Sigmoid colon (tissue), 6 donors: ENCODE measurements at regions not wholly inside any gene's neighbourhood (a gene's known extent, or its start where the extent isn't known, plus 50 kb on each side); places are given as distances from the start of the nearest gene placed in this dataset.

Experiments used
- DNase-seq: peaks from one replicate; pipeline ENCODE4 v3.0.0-alpha.2; 2019
- H3K27ac ChIP-seq, 4 donors: fragments of 200-600 bp; sonication (generic); one replicate each; pipeline ENCODE4 v1.5.1; 2016 to 2019; ENCODE audit warnings: mild to moderate bottlenecking in 1 of 4
- H3K27me3 ChIP-seq, 3 donors: fragments of 200-600 bp; sonication (generic); one replicate each; pipeline ENCODE4 v1.5.1; 2019; ENCODE audit warnings: mild to moderate bottlenecking in 1 of 3
- H3K36me3 ChIP-seq, 4 donors: fragments of 200-600 bp; sonication (generic); one replicate each; pipeline ENCODE4 v1.5.1; 2016 to 2019
- H3K4me1 ChIP-seq, 4 donors: fragments of 200-600 bp; sonication (generic); one replicate each; pipeline ENCODE4 v1.5.1; 2017 to 2019
- H3K4me3 ChIP-seq, 4 donors: fragments of 200-600 bp; sonication (generic); one replicate each; pipeline ENCODE4 v1.5.1; 2017 to 2019; ENCODE audit warnings: mild to moderate bottlenecking in 2 of 4, moderate library complexity in 1 of 4
- H3K9me3 ChIP-seq, 4 donors: fragments of 200-600 bp in 3 of 4; sonication (generic) in 3 of 4; one replicate each; pipeline versions ENCODE4 v1.5.1 to v1.6.1; 2013 to 2019
- EP300 ChIP-seq, 4 donors: sonication (generic); formaldehyde crosslinking; IDR thresholded peaks; one replicate each; pipeline ENCODE4 v1.6.1; 2017; ENCODE audit warnings: antibody characterized with exemption in 4 of 4
- POLR2A ChIP-seq, 2 donors: fragments of 450-650 bp; IDR thresholded peaks; one replicate each; pipeline ENCODE4 v1.6.1; 2016; ENCODE audit warnings: antibody characterized with exemption in 2 of 2, mild to moderate bottlenecking in 2 of 2, moderate library complexity in 2 of 2
- POLR2AphosphoS5 ChIP-seq, 4 donors: sonication (generic); formaldehyde crosslinking; IDR thresholded peaks; one replicate each; pipeline ENCODE4 v1.6.1; 2017; ENCODE audit warnings: antibody characterized with exemption in 4 of 4
- WGBS, 2 donors: extraction: QIAGEN DNeasy Blood & Tissue Kit; methylation state at CpG; one replicate each; pipeline ENCODE4 v1.1.7; 2013; 5-methylcytosine and 5-hydroxymethylcytosine counted together
- intact Hi-C: fragments of 100-400 bp; cut with DNase I; formaldehyde crosslinking; loops from one replicate; pipeline ENCODE4 v1.15.1; 2023
- TF ChIP-seq, protein P1 (sequence below), 4 experiments: fragments of 450-650 bp in 3 of 4; fragments of 200-600 bp in 1 of 4; IDR thresholded peaks; one replicate each; pipeline ENCODE4 v1.5.1; 2016 to 2019; ENCODE audit warnings: antibody characterized with exemption in 4 of 4, mild to moderate bottlenecking in 3 of 4, moderate library complexity in 2 of 4
- donor health status: healthy with polysubstance abuse.
- donor health status: healthy.

DNA sequence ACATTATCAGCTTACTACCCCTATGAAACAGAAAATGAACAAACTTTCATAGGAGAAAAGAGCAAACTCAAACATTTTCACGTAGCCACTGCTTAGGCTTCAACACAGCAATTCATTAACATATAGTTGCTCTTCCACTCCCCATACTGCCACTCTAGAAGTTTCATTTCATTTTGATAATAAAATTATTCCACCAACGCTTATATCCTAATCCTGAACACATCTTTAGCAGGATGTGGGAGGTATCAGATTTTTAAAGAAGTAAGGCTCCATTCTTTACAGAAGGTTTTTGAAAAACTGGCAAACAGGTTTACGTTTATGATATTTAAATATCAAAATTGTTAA, 77.5 kb upstream of the ANK3 start:
- Histone ChIP-seq H3K27ac (no peak overlapping the region), H3K9me3 (no peaks in the 10 kb centered on the region), H3K36me3 (no peaks in the 10 kb centered on the region), H3K4me1 (peaks cover 0 to 4% (median 2%) of the 10 kb centered on the region in 4 donors), H3K27me3 (no peaks in the 10 kb centered on the region), H3K4me3 (no peak overlapping the region)
- TF ChIP-seq POLR2AphosphoS5 (IDR thresholded peaks at IDR 0.05) (no peak), EP300 (IDR thresholded peaks at IDR 0.05) (no peak), POLR2A (IDR thresholded peaks at IDR 0.05) (no peak)
- TF ChIP-seq, protein P1, sequence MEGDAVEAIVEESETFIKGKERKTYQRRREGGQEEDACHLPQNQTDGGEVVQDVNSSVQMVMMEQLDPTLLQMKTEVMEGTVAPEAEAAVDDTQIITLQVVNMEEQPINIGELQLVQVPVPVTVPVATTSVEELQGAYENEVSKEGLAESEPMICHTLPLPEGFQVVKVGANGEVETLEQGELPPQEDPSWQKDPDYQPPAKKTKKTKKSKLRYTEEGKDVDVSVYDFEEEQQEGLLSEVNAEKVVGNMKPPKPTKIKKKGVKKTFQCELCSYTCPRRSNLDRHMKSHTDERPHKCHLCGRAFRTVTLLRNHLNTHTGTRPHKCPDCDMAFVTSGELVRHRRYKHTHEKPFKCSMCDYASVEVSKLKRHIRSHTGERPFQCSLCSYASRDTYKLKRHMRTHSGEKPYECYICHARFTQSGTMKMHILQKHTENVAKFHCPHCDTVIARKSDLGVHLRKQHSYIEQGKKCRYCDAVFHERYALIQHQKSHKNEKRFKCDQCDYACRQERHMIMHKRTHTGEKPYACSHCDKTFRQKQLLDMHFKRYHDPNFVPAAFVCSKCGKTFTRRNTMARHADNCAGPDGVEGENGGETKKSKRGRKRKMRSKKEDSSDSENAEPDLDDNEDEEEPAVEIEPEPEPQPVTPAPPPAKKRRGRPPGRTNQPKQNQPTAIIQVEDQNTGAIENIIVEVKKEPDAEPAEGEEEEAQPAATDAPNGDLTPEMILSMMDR (IDR thresholded peaks at IDR 0.05) = no peak
- intact Hi-C loops = no loop called here
- WGBS, 2 donors = 82 to 86% methylated on average over 3 of the region's 3 CpGs
- DNase-seq = no peak

DNA sequence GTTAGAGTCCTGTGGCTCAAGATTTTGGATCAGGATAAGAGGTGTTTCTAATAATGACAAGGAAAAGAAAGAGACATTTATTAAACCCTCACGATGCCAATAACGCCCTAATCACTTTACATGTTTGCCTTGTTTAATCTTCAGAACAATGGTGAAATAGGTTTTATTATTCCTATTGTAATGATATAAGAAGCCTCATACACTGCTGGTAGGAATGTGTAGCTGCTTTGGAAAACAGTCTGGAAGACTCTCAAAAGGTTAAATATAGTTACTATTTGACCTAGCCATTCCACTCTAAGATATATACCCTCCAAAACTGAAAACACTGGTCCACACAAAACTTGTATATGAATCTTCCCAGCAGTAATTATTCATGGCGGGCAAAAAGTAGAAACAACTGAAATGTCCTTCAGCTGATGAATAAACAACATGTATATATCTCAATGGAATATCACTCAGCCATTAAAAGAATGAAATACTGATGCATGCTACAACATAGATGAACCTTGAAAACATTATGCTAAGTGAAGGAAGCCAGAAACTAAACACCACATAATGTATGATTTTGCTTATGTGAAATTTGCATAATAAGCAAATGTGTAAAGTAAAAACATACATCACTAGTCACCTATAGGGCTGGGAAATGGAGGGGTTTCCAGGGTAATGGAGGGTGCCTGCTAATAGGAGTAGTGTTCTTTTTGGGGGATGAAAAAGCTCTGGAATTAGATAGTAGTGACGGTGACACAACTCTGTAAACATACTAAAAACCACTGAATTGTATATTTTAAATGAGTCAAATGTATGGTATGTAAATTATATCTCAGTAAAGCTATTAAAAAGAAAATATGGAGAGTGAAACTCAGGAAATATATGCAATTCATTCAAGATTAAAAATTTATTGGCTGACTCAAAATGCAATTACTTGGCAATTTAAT, 76.9 kb upstream of the ANK3 start:
- TF ChIP-seq EP300 (IDR thresholded peaks at IDR 0.05) (no peak), POLR2AphosphoS5 (IDR thresholded peaks at IDR 0.05) (no peak), POLR2A (IDR thresholded peaks at IDR 0.05) (no peak)
- TF ChIP-seq, protein P1 (IDR thresholded peaks at IDR 0.05) = no peak
- intact Hi-C loops = no loop called here
- no peaks in the 10 kb centered on the region for H3K36me3 ChIP-seq
- no peaks in the 10 kb centered on the region for H3K9me3 ChIP-seq
- H3K4me3 ChIP-seq = no peak overlapping the region
- DNase-seq = no peak
- 90 to 92% methylated on average over 4 of the region's 4 CpGs for WGBS, 2 donors
- no peak overlapping the region for H3K27ac ChIP-seq
- peaks cover 0 to 4% (median 2%) of the 10 kb centered on the region in 4 donors for H3K4me1 ChIP-seq
- no peaks in the 10 kb centered on the region for H3K27me3 ChIP-seq

DNA sequence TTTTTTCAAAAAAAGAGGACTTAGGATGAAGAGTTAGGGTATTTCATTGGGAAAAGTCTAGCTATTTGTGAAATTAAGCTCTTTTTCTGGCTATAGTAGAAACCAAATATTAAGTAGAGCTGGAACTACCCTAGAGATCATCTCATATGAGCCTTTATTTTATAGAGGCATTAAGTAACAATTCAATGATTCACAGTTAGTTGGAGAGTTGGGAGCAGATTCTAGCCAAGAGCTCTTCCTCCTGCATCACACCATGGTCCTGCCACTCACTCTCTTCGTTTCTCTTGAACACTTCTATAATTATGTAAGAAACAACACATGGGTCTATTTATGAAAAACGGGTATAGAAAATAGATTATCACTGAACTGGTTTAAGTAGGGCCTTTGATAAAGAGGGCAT, 76.1 kb upstream of the ANK3 start:
- Histone ChIP-seq H3K9me3 (no peaks in the 10 kb centered on the region), H3K27ac (no peak overlapping the region), H3K36me3 (no peaks in the 10 kb centered on the region), H3K27me3 (no peaks in the 10 kb centered on the region), H3K4me3 (no peak overlapping the region), H3K4me1 (peaks cover 0 to 4% (median 2%) of the 10 kb centered on the region in 4 donors)
- no peak for DNase-seq
- TF ChIP-seq POLR2A (IDR thresholded peaks at IDR 0.05) = no peak
- no peak for TF ChIP-seq EP300 (IDR thresholded peaks at IDR 0.05)
- TF ChIP-seq, protein P1 (IDR thresholded peaks at IDR 0.05) = no peak
- WGBS, 2 donors = 79 to 81% methylated on average over 2 of the region's 2 CpGs
- intact Hi-C loops = no loop called here

DNA sequence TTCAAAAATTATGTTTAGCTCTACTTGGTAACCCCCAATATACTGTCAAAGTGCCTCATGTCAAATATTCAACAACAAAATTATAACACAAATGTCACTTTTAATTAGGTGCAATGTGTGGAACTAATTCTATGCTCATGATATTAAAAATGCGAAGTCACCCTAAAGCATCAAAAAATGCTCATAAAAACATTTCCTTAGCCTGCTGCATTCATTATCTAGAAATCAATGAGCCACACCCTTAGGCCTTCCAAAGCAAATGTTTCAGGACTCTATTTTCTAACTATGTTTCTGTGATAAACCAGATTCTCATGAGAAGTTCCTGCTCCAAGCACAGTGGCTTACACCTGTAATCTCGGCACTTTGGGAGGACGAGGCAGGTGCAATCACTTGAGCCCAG, 75.0 kb upstream of the ANK3 start:
- H3K9me3 ChIP-seq = no peaks in the 10 kb centered on the region
- no peaks in the 10 kb centered on the region for H3K27me3 ChIP-seq
- WGBS, 2 donors = 92 to 93% methylated on average over 3 of the region's 3 CpGs
- no peak for TF ChIP-seq POLR2AphosphoS5 (IDR thresholded peaks at IDR 0.05)
- TF ChIP-seq, protein P1 (IDR thresholded peaks at IDR 0.05) = no peak
- no peak for TF ChIP-seq POLR2A (IDR thresholded peaks at IDR 0.05)
- no peak for TF ChIP-seq EP300 (IDR thresholded peaks at IDR 0.05)
- H3K36me3 ChIP-seq = no peaks in the 10 kb centered on the region
- intact Hi-C loops = no loop called here
- H3K4me1 ChIP-seq = peaks cover 0 to 4% (median 2%) of the 10 kb centered on the region in 4 donors
- H3K27ac ChIP-seq = no peak overlapping the region
- H3K4me3 ChIP-seq = no peak overlapping the region
- no peak for DNase-seq
